Upper lobe of right lung (tissue), 1 donor: ENCODE measurements at regions not wholly inside any gene's neighbourhood (a gene's known extent, or its start where the extent isn't known, plus 50 kb on each side); places are given as distances from the start of the nearest gene placed in this dataset.
"Not testable (repeated sequence)": the region's sequence is repeated elsewhere in the genome, so short reads cannot be mapped to it uniquely, and the experiment has no call there.

Experiments used
- ATAC-seq: fragments of 200-7000 bp; cut with Tn5 transposase; one replicate; pipeline ENCODE4 v1.9.1; 2020; ENCODE audit warnings: mild to moderate bottlenecking, moderate library complexity
- DNase-seq: peaks from one replicate; pipeline ENCODE4 v3.0.0-alpha.2; 2020
- H3K27ac ChIP-seq: fragments of 200-600 bp; one replicate; pipeline ENCODE4 v1.8.0; 2022
- H3K27me3 ChIP-seq: fragments of 200-600 bp; one replicate; pipeline ENCODE4 v1.8.0; 2022; ENCODE audit warnings: mild to moderate bottlenecking
- H3K36me3 ChIP-seq: fragments of 200-600 bp; one replicate; pipeline ENCODE4 v1.8.0; 2022
- H3K4me1 ChIP-seq: fragments of 200-600 bp; one replicate; pipeline ENCODE4 v1.8.0; 2022
- H3K4me3 ChIP-seq: fragments of 200-600 bp; one replicate; pipeline ENCODE4 v1.8.0; 2022; ENCODE audit warnings: mild to moderate bottlenecking
- H3K9me3 ChIP-seq: fragments of 200-600 bp; one replicate; pipeline ENCODE4 v1.8.0; 2022
- intact Hi-C: fragments of 100-400 bp; cut with DNase I; formaldehyde crosslinking; loops from one replicate; pipeline ENCODE4 v1.11.0; 2022
- TF ChIP-seq, protein P1 (sequence below): fragments of 200-600 bp; IDR thresholded peaks from one replicate; pipeline ENCODE4 v1.8.0; 2022; ENCODE audit warnings: antibody characterized with exemption
- donor health status: DM: no; HTN: yes; CAD: no; lungs with severe emphysema.

DNA sequence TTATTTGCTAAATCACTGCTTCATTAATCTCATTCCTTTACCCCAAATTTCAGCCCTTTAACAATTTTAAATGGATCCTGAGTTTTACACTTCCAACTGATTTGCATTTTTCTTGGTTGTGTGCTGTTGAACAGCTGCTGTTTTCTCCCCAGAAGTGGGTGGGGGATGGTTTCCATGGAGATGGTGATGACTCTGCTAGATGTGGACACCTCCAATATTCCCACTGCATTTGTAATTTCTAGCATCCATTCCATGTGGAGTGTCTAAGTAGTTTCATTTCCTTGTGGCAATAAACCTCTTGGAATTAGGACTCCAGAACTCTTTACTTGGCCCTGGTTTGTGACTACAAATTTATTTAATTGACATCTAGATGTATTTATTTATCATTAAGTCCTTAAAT, 330.4 kb downstream of the GBA3 start:
- H3K36me3 ChIP-seq, result no peaks in the 10 kb centered on the region
- no peaks in the 10 kb centered on the region for H3K9me3 ChIP-seq
- intact Hi-C loops, result no loop called here
- ATAC-seq, result no peak
- H3K27me3 ChIP-seq, result no peaks in the 10 kb centered on the region
- H3K4me1 ChIP-seq, result no peaks in the 10 kb centered on the region
- no peak overlapping the region for H3K27ac ChIP-seq
- TF ChIP-seq, protein P1, sequence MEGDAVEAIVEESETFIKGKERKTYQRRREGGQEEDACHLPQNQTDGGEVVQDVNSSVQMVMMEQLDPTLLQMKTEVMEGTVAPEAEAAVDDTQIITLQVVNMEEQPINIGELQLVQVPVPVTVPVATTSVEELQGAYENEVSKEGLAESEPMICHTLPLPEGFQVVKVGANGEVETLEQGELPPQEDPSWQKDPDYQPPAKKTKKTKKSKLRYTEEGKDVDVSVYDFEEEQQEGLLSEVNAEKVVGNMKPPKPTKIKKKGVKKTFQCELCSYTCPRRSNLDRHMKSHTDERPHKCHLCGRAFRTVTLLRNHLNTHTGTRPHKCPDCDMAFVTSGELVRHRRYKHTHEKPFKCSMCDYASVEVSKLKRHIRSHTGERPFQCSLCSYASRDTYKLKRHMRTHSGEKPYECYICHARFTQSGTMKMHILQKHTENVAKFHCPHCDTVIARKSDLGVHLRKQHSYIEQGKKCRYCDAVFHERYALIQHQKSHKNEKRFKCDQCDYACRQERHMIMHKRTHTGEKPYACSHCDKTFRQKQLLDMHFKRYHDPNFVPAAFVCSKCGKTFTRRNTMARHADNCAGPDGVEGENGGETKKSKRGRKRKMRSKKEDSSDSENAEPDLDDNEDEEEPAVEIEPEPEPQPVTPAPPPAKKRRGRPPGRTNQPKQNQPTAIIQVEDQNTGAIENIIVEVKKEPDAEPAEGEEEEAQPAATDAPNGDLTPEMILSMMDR, result no peak
- DNase-seq, result no peak
- H3K4me3 ChIP-seq, result no peak overlapping the region

GRCh38 chr4:23022032-23022431, 329.3 kb downstream of the GBA3 start:
- H3K27ac ChIP-seq, result no peak overlapping the region
- intact Hi-C loops, result no loop called here
- ATAC-seq, result peak; percentile 91
- no peak for DNase-seq
- H3K36me3 ChIP-seq, result no peaks in the 10 kb centered on the region
- H3K4me1 ChIP-seq, result no peaks in the 10 kb centered on the region
- TF ChIP-seq, protein P1, result no peak
- H3K4me3 ChIP-seq, result no peak overlapping the region
- no peaks in the 10 kb centered on the region for H3K27me3 ChIP-seq
- no peaks in the 10 kb centered on the region for H3K9me3 ChIP-seq

- H3K27ac ChIP-seq, result no peak overlapping the region
- H3K27me3 ChIP-seq, result no peaks in the 10 kb centered on the region
- ATAC-seq (no peak), DNase-seq (no peak)
- H3K36me3 ChIP-seq, result no peaks in the 10 kb centered on the region
- intact Hi-C loops, result no loop called here
- H3K9me3 ChIP-seq, result no peaks in the 10 kb centered on the region
- TF ChIP-seq, protein P1, result no peak
- H3K4me1 ChIP-seq, result no peaks in the 10 kb centered on the region
- no peak overlapping the region for H3K4me3 ChIP-seq
These were observed 328.3 kb downstream of the GBA3 start for GRCh38 chr4:23021040-23021439.

- intact Hi-C loops, H3K27ac ChIP-seq, H3K4me1 ChIP-seq, H3K9me3 ChIP-seq, ATAC-seq, H3K4me3 ChIP-seq, H3K27me3 ChIP-seq, H3K36me3 ChIP-seq, DNase-seq: not testable (repeated sequence)
These were observed 327.7 kb downstream of the GBA3 start for GRCh38 chr4:23020399-23020798.

- no peaks in the 10 kb centered on the region for H3K27me3 ChIP-seq
These were observed 324.2 kb downstream of the GBA3 start for GRCh38 chr4:23016981-23017380.

DNA sequence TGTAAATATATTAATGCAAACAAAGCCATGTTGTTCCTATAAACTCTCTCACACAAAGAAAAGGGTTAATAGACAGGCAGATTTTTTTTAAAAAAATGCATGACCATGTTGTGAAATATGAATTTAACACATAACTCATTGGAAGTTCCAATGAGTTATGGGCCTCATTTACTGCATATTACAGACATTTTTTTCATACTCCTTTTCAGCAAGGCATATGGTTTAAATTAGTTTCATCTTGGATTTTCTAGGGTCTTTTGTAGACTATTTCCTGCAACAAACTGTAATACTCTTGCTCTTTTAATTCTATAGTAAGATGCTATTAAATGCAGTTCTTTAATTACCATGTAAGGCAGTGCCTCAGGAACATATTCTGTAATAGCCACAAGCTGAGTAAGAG, 323.1 kb downstream of the GBA3 start:
- ATAC-seq (no peak), DNase-seq (no peak)
- H3K4me3 ChIP-seq, result no peak overlapping the region
- intact Hi-C loops, result no loop called here
- no peaks in the 10 kb centered on the region for H3K27me3 ChIP-seq
- TF ChIP-seq, protein P1, result no peak
- H3K4me1 ChIP-seq, result no peaks in the 10 kb centered on the region
- no peaks in the 10 kb centered on the region for H3K9me3 ChIP-seq
- H3K36me3 ChIP-seq, result no peaks in the 10 kb centered on the region
- no peak overlapping the region for H3K27ac ChIP-seq

More at GRCh38 chr4:23016981-23017380, 324.2 kb downstream of the GBA3 start:
- H3K4me1 ChIP-seq, result no peaks in the 10 kb centered on the region
- H3K36me3 ChIP-seq, result no peaks in the 10 kb centered on the region
- ATAC-seq (no peak), DNase-seq (no peak)
- H3K4me3 ChIP-seq, result no peak overlapping the region
- no peak overlapping the region for H3K27ac ChIP-seq
- intact Hi-C loops, result no loop called here
- TF ChIP-seq, protein P1, result no peak
- H3K9me3 ChIP-seq, result no peaks in the 10 kb centered on the region
